GF-D8 (cell line): ENCODE measurements at regions not wholly inside any gene's neighbourhood (a gene's known extent, or its start where the extent isn't known, plus 50 kb on each side); places are given as distances from the start of the nearest gene placed in this dataset.

Experiments used
- DNase-seq: peaks from one replicate; lab custom pipeline; 2025; lab: John Stamatoyannopoulos, UW

- no peak for DNase-seq
Measured at GRCh38 chr2:48912110-48912509, 156.6 kb upstream of the LHCGR start.

- DNase-seq, result no peak
Measured at GRCh38 chr2:48910961-48911360, 155.4 kb upstream of the LHCGR start.

- DNase-seq, result no peak
Measured at GRCh38 chr2:48906633-48907032, 151.1 kb upstream of the LHCGR start.

GRCh38 chr2:48905696-48906095 lies 150.2 kb upstream of the LHCGR start:
- no peak for DNase-seq

- no peak for DNase-seq
Measured at GRCh38 chr2:48902521-48902920, 147.0 kb upstream of the LHCGR start.

- no peak for DNase-seq
Measured at GRCh38 chr2:48901416-48901815, 145.9 kb upstream of the LHCGR start.

GRCh38 chr2:48901015-48901343 lies 145.5 kb upstream of the LHCGR start:
- DNase-seq, result no peak

GRCh38 chr2:48900321-48901014 lies 144.9 kb upstream of the LHCGR start:
- no peak for DNase-seq

GRCh38 chr2:48896870-48897269 lies 141.3 kb upstream of the LHCGR start:
- no peak for DNase-seq

- no peak for DNase-seq
Measured at GRCh38 chr2:48890454-48891131, 135.1 kb upstream of the LHCGR start.

- DNase-seq, result no peak
Measured at GRCh38 chr2:48888066-48888465, 132.5 kb upstream of the LHCGR start.

GRCh38 chr2:48886919-48887318 lies 131.4 kb upstream of the LHCGR start:
- DNase-seq, result no peak

- no peak for DNase-seq
Measured at GRCh38 chr2:48885841-48886240, 130.3 kb upstream of the LHCGR start.

- no peak for DNase-seq
Measured at GRCh38 chr2:48883661-48884060, 128.1 kb upstream of the LHCGR start.

GRCh38 chr2:48874282-48874681 lies 118.8 kb upstream of the LHCGR start:
- no peak for DNase-seq

GRCh38 chr2:48873666-48874065 lies 118.1 kb upstream of the LHCGR start:
- DNase-seq, result no peak

- no peak for DNase-seq
Measured at GRCh38 chr2:48870942-48871341, 115.4 kb upstream of the LHCGR start.

GRCh38 chr2:48870503-48870902 lies 115.0 kb upstream of the LHCGR start:
- DNase-seq, result no peak

- DNase-seq, result no peak
Measured at GRCh38 chr2:48865704-48866103, 110.2 kb upstream of the LHCGR start.

GRCh38 chr2:48860380-48860779 lies 104.9 kb upstream of the LHCGR start:
- no peak for DNase-seq

- no peak for DNase-seq
Measured at GRCh38 chr2:48856657-48857056, 101.1 kb upstream of the LHCGR start.

- DNase-seq, result no peak
Measured at GRCh38 chr2:48856144-48856543, 100.6 kb upstream of the LHCGR start.

- DNase-seq, result no peak
Measured at GRCh38 chr2:48855142-48855541, 99.6 kb upstream of the LHCGR start.

GRCh38 chr2:48854681-48855080 lies 99.2 kb upstream of the LHCGR start:
- DNase-seq, result no peak
